Lower leg skin (tissue), 3 donors: ENCODE measurements at regions not wholly inside any gene's neighbourhood (a gene's known extent, or its start where the extent isn't known, plus 50 kb on each side); places are given as distances from the start of the nearest gene placed in this dataset.

Experiments used
- CTCF ChIP-seq, 3 donors: fragments of 450-650 bp; IDR thresholded peaks; one replicate each; pipeline ENCODE4 v1.5.1; 2016; ENCODE audit warnings: antibody characterized with exemption in 3 of 3, mild to moderate bottlenecking in 3 of 3, moderate library complexity in 2 of 3
- POLR2A ChIP-seq, 2 donors: fragments of 450-650 bp; IDR thresholded peaks; one replicate each; pipeline ENCODE4 v1.6.1; 2016 to 2017; ENCODE audit warnings: antibody characterized with exemption in 2 of 2, mild to moderate bottlenecking in 1 of 2, moderate library complexity in 1 of 2

DNA sequence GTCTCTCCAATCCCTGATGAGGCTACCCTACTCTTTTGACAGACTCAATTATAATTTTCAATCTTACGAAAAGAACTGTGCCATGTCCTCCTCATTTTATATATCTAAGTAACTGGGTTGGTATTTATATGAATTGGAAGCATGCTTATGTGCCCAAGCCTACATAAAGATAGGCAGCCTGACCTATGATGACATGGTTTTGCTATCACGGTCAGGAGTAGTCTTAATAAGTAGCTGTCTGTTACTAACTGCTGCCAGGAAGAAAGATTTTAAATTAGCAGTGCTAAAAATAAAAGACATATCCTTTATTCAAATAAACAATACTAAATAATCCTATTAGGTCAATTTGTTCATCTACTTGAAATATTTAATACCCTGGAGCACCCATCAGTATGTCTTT is 102.0 kb upstream of the DTNA start:
- TF ChIP-seq CTCF (IDR thresholded peaks at IDR 0.05) (no peak), POLR2A (IDR thresholded peaks at IDR 0.05) (no peak)
